Kidney epithelial cell (primary cell): ENCODE measurements at regions not wholly inside any gene's neighbourhood (a gene's known extent, or its start where the extent isn't known, plus 50 kb on each side); places are given as distances from the start of the nearest gene placed in this dataset.

Source experiments
- DNase-seq: peaks from one replicate; pipeline ENCODE4 v3.0.0-alpha.2; 2010; ENCODE audit warnings: low read depth
- H3K27me3 ChIP-seq: 2 replicates; pipeline ENCODE4 v1.6.0; 2011; ENCODE audit warnings: low read length; ENCODE audit not compliant: control insufficient read depth, insufficient read depth
- H3K36me3 ChIP-seq: 2 replicates; pipeline ENCODE4 v1.5.1; 2011; ENCODE audit warnings: low read length; ENCODE audit not compliant: control insufficient read depth, insufficient read depth
- H3K4me3 ChIP-seq: 2 replicates; pipeline ENCODE4 v1.5.1; 2011; ENCODE audit warnings: low read depth, mild to moderate bottlenecking, control low read depth, low read length
- TF ChIP-seq, protein P1 (sequence below): IDR thresholded peaks from 2 replicates; pipeline ENCODE4 v1.5.1; 2011; ENCODE audit warnings: mild to moderate bottlenecking, moderate library complexity, low read length, control low read depth, inconsistent platforms; ENCODE audit not compliant: insufficient read depth, poor library complexity, severe bottlenecking

- no peaks in the 10 kb centered on the region for H3K36me3 ChIP-seq
- no peak overlapping the region for H3K4me3 ChIP-seq
- TF ChIP-seq, protein P1, sequence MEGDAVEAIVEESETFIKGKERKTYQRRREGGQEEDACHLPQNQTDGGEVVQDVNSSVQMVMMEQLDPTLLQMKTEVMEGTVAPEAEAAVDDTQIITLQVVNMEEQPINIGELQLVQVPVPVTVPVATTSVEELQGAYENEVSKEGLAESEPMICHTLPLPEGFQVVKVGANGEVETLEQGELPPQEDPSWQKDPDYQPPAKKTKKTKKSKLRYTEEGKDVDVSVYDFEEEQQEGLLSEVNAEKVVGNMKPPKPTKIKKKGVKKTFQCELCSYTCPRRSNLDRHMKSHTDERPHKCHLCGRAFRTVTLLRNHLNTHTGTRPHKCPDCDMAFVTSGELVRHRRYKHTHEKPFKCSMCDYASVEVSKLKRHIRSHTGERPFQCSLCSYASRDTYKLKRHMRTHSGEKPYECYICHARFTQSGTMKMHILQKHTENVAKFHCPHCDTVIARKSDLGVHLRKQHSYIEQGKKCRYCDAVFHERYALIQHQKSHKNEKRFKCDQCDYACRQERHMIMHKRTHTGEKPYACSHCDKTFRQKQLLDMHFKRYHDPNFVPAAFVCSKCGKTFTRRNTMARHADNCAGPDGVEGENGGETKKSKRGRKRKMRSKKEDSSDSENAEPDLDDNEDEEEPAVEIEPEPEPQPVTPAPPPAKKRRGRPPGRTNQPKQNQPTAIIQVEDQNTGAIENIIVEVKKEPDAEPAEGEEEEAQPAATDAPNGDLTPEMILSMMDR: no peak
- H3K27me3 ChIP-seq: no peaks in the 10 kb centered on the region
- no peak for DNase-seq
These were observed 75.1 kb upstream of the DBX2 start for GRCh38 chr12:45125997-45126396.

- H3K27me3 ChIP-seq: no peaks in the 10 kb centered on the region
- TF ChIP-seq, protein P1: no peak
- H3K4me3 ChIP-seq: no peak overlapping the region
- no peak for DNase-seq
- no peaks in the 10 kb centered on the region for H3K36me3 ChIP-seq
These were observed 77.7 kb upstream of the DBX2 start for GRCh38 chr12:45128637-45129036.

- Histone ChIP-seq H3K27me3 (no peaks in the 10 kb centered on the region), H3K4me3 (no peak overlapping the region), H3K36me3 (no peaks in the 10 kb centered on the region)
- peak; percentile 16 for DNase-seq
- TF ChIP-seq, protein P1: peak; percentile 66
These were observed 80.0 kb upstream of the DBX2 start for GRCh38 chr12:45130881-45131281.

GRCh38 chr12:45131506-45131905 lies 80.6 kb upstream of the DBX2 start:
- no peaks in the 10 kb centered on the region for H3K27me3 ChIP-seq
- TF ChIP-seq, protein P1: no peak
- no peak for DNase-seq
- H3K4me3 ChIP-seq: no peak overlapping the region
- no peaks in the 10 kb centered on the region for H3K36me3 ChIP-seq

GRCh38 chr12:45138609-45139008 lies 77.3 kb upstream of the ANO6 start:
- Histone ChIP-seq H3K4me3 (no peak overlapping the region), H3K36me3 (no peaks in the 10 kb centered on the region), H3K27me3 (no peaks in the 10 kb centered on the region)
- DNase-seq: no peak
- TF ChIP-seq, protein P1: no peak

GRCh38 chr12:45148006-45148405 lies 67.9 kb upstream of the ANO6 start:
- H3K4me3 ChIP-seq: no peak overlapping the region
- H3K36me3 ChIP-seq: no peaks in the 10 kb centered on the region
- no peak for DNase-seq
- peaks cover 2% of the 10 kb centered on the region for H3K27me3 ChIP-seq
- TF ChIP-seq, protein P1: no peak
